Right atrium auricular region (tissue), 2 donors: ENCODE measurements at regions not wholly inside any gene's neighbourhood (a gene's known extent, or its start where the extent isn't known, plus 50 kb on each side); places are given as distances from the start of the nearest gene placed in this dataset.

ENCODE experiments used
- DNase-seq: peaks from one replicate; pipeline ENCODE4 v3.0.0-alpha.2; 2019; ENCODE audit warnings: low spot score
- H3K27ac ChIP-seq, 2 donors: fragments of 200-600 bp; sonication (generic); 1 replicate in 1 of 2; 2 replicates in 1 of 2; pipeline ENCODE4 v1.5.1; 2016 to 2019
- H3K27me3 ChIP-seq, 2 donors: fragments of 200-600 bp; sonication (generic); one replicate each; pipeline versions ENCODE4 v1.5.1 to v1.6.0; 2017 to 2019
- H3K36me3 ChIP-seq: fragments of 200-600 bp; sonication (generic); one replicate; pipeline ENCODE4 v1.5.1; 2016
- H3K4me1 ChIP-seq, 2 donors: fragments of 200-600 bp; sonication (generic); one replicate each; pipeline versions ENCODE4 v1.5.1 to v1.6.0; 2017 to 2019
- H3K4me3 ChIP-seq, 2 donors: fragments of 200-600 bp; sonication (generic); 1 replicate in 1 of 2; 2 replicates in 1 of 2; pipeline ENCODE4 v1.5.1; 2017 to 2019; ENCODE audit warnings: mild to moderate bottlenecking in 1 of 2, moderate library complexity in 1 of 2
- H3K9me3 ChIP-seq, 2 donors: fragments of 200-600 bp; sonication (generic); one replicate each; pipeline ENCODE4 v1.5.1; 2019
- CTCF ChIP-seq, 2 donors: fragments of 200-600 bp; sonication (generic); IDR thresholded peaks; one replicate each; pipeline ENCODE4 v1.5.1; 2019; ENCODE audit warnings: antibody characterized with exemption in 2 of 2

GRCh38 chr12:104840262-104840661 is 117.8 kb downstream of the SLC41A2 start:
- Histone ChIP-seq H3K27ac (no peak overlapping the region), H3K9me3 (no peaks in the 10 kb centered on the region), H3K27me3 (no peaks in the 10 kb centered on the region), H3K36me3 (no peaks in the 10 kb centered on the region), H3K4me3 (no peak overlapping the region), H3K4me1 (no peaks in the 10 kb centered on the region)
- no peak for TF ChIP-seq CTCF (IDR thresholded peaks at IDR 0.05)
- no peak for DNase-seq

GRCh38 chr12:104835317-104835716 is 122.8 kb downstream of the SLC41A2 start:
- no peak overlapping the region for H3K27ac ChIP-seq
- no peaks in the 10 kb centered on the region for H3K27me3 ChIP-seq
- no peaks in the 10 kb centered on the region for H3K9me3 ChIP-seq
- no peak for DNase-seq
- no peaks in the 10 kb centered on the region for H3K4me1 ChIP-seq
- no peaks in the 10 kb centered on the region for H3K36me3 ChIP-seq
- TF ChIP-seq CTCF (IDR thresholded peaks at IDR 0.05) = no peak
- no peak overlapping the region for H3K4me3 ChIP-seq

GRCh38 chr12:104834607-104835006 is 123.5 kb downstream of the SLC41A2 start:
- no peak for DNase-seq
- Histone ChIP-seq H3K27ac (no peak overlapping the region), H3K9me3 (no peaks in the 10 kb centered on the region), H3K4me3 (no peak overlapping the region), H3K4me1 (no peaks in the 10 kb centered on the region), H3K27me3 (no peaks in the 10 kb centered on the region), H3K36me3 (no peaks in the 10 kb centered on the region)
- no peak for TF ChIP-seq CTCF (IDR thresholded peaks at IDR 0.05)

- TF ChIP-seq CTCF (IDR thresholded peaks at IDR 0.05) = no peak
- H3K27ac ChIP-seq = no peak overlapping the region
- no peak overlapping the region for H3K4me3 ChIP-seq
- no peak for DNase-seq
- no peaks in the 10 kb centered on the region for H3K9me3 ChIP-seq
- no peaks in the 10 kb centered on the region for H3K27me3 ChIP-seq
- H3K36me3 ChIP-seq = no peaks in the 10 kb centered on the region
- no peaks in the 10 kb centered on the region for H3K4me1 ChIP-seq
These were observed 124.3 kb downstream of the SLC41A2 start for GRCh38 chr12:104833756-104834155.

- peaks cover 4 to 22% of the 10 kb centered on the region in 2 donors for H3K9me3 ChIP-seq
- DNase-seq = no peak
- no peaks in the 10 kb centered on the region for H3K27me3 ChIP-seq
- H3K36me3 ChIP-seq = no peaks in the 10 kb centered on the region
- no peaks in the 10 kb centered on the region for H3K4me1 ChIP-seq
- no peak for TF ChIP-seq CTCF (IDR thresholded peaks at IDR 0.05)
- no peak overlapping the region for H3K4me3 ChIP-seq
- H3K27ac ChIP-seq = no peak overlapping the region
These were observed 130.1 kb downstream of the SLC41A2 start for GRCh38 chr12:104828015-104828414.

- Histone ChIP-seq H3K4me1 (no peaks in the 10 kb centered on the region), H3K9me3 (peaks cover 4 to 22% of the 10 kb centered on the region in 2 donors), H3K27ac (no peak overlapping the region), H3K27me3 (no peaks in the 10 kb centered on the region), H3K36me3 (no peaks in the 10 kb centered on the region), H3K4me3 (no peak overlapping the region)
- DNase-seq = no peak
- TF ChIP-seq CTCF (IDR thresholded peaks at IDR 0.05) = peak in 1 of 2 donors; percentile 36
These were observed 130.5 kb downstream of the SLC41A2 start for GRCh38 chr12:104827587-104827986.
